Spleen (tissue), 7 donors: ENCODE measurements at regions not wholly inside any gene's neighbourhood (a gene's known extent, or its start where the extent isn't known, plus 50 kb on each side); places are given as distances from the start of the nearest gene placed in this dataset.
"Not testable (repeated sequence)": the region's sequence is repeated elsewhere in the genome, so short reads cannot be mapped to it uniquely, and the experiment has no call there.

Experiments used
- CTCF ChIP-seq, 11 experiments: fragments of 200-600 bp in 7 of 11; fragments of 450-650 bp in 4 of 11; sonication (generic) in 4 of 11; IDR thresholded peaks in 8 of 11; conservative IDR thresholded peaks in 3 of 11; 1 replicate in 7 of 11; 2 replicates in 4 of 11; pipeline versions ENCODE4 v1.4.0 to v1.8.0; 2016 to 2021; ENCODE audit warnings: antibody characterized with exemption in 11 of 11, inconsistent platforms in 4 of 11, mild to moderate bottlenecking in 1 of 11
- POLR2A ChIP-seq, 3 donors: fragments of 450-650 bp; IDR thresholded peaks; one replicate each; pipeline ENCODE4 v1.5.1; 2017; ENCODE audit warnings: antibody characterized with exemption in 3 of 3, mild to moderate bottlenecking in 1 of 3
- POLR2AphosphoS5 ChIP-seq, 3 donors: sonication (generic); formaldehyde crosslinking; IDR thresholded peaks; one replicate each; pipeline ENCODE4 v1.5.1; 2017; ENCODE audit warnings: antibody characterized with exemption in 3 of 3
- donor health status: DM: no; HTN: no; CAD: no; lungs with moderate emphysema.
- donor health status: DM: no; HTN: no; CAD: no.
- donor health status: DM: no; HTN: no; CAD: no.

GRCh38 chrY:19993410-19993809 lies 248.9 kb upstream of the KDM5D start:
- TF ChIP-seq CTCF (IDR thresholded peaks at IDR 0.05 in 8 of 11, conservative IDR thresholded peaks at IDR 0.05 in 3 of 11); POLR2A (IDR thresholded peaks at IDR 0.05); POLR2AphosphoS5 (IDR thresholded peaks at IDR 0.05): not testable (repeated sequence)
